ENCODE measurements at regions not wholly inside any gene's neighbourhood (a gene's known extent, or its start where the extent isn't known, plus 50 kb on each side); places are given as distances from the start of the nearest gene placed in this dataset.

DNA sequence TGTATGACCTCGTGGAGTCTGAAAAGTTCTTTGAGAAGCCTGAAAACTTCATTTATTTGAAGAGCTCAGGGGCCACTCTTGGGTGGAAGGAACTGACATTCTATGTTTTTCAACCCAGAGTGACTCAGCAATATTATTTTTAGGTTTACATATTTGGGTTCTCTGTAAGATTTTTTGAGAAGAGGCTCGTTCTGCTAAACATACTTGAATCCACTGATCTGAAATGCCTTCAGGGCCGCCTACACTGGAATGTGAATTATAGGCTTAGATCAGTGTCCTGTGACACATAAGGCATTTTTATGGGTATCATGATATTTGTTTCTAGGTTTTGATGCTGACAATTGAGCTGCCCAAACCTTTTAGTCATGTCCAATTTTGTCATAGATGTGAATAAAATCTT is 86.2 kb downstream of the PSAT1 start:
- TF ChIP-seq, protein P1, sequence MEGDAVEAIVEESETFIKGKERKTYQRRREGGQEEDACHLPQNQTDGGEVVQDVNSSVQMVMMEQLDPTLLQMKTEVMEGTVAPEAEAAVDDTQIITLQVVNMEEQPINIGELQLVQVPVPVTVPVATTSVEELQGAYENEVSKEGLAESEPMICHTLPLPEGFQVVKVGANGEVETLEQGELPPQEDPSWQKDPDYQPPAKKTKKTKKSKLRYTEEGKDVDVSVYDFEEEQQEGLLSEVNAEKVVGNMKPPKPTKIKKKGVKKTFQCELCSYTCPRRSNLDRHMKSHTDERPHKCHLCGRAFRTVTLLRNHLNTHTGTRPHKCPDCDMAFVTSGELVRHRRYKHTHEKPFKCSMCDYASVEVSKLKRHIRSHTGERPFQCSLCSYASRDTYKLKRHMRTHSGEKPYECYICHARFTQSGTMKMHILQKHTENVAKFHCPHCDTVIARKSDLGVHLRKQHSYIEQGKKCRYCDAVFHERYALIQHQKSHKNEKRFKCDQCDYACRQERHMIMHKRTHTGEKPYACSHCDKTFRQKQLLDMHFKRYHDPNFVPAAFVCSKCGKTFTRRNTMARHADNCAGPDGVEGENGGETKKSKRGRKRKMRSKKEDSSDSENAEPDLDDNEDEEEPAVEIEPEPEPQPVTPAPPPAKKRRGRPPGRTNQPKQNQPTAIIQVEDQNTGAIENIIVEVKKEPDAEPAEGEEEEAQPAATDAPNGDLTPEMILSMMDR (IDR thresholded peaks at IDR 0.05 in 4 of 5, conservative IDR thresholded peaks at IDR 0.05 in 1 of 5), result no peak
- TF ChIP-seq POLR2A (IDR thresholded peaks at IDR 0.05), result no peak

All from gastrocnemius medialis (tissue), 4 donors.